ENCODE measurements at regions not wholly inside any gene's neighbourhood (a gene's known extent, or its start where the extent isn't known, plus 50 kb on each side); places are given as distances from the start of the nearest gene placed in this dataset.

DNA sequence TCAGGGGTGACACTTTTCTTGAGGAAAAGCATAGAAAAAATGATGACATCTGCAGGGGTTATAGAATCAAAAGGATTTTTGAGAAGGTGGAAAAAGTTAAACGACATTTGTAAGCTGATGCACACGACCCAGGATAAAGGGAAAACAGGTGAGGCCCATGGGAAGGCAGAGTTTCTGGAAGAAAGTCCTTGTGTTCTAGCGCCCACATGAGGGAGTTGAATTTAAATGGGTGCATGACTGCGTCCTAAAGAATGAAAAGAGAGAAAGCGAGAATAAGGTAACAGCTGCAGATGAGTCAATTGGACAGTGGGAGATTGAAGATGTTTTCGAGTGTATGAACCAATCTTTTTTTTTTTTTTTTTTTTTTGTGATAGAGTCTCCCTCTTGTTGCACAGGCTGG is 158.1 kb downstream of the GALR1 start:
- TF ChIP-seq POLR2A (IDR thresholded peaks at IDR 0.05): no peak
- no peak for TF ChIP-seq CTCF (IDR thresholded peaks at IDR 0.05)
